HCT116 (cell line): ENCODE measurements at regions not wholly inside any gene's neighbourhood (a gene's known extent, or its start where the extent isn't known, plus 50 kb on each side); places are given as distances from the start of the nearest gene placed in this dataset.
A peak's percentile ranks its signal among the peaks of the same experiment; 100 is the strongest.

ENCODE experiments used
- ATAC-seq: fragments of 200-7000 bp; cut with Tn5 transposase; 2 replicates; pipeline ENCODE4 v1.9.1; 2020; ENCODE audit warnings: mild to moderate bottlenecking, moderate library complexity
- BruUV-seq: library from RNA; stranded (reverse); fragments of 400-500 nt; replicated peaks from 2 replicates; lab custom pipeline; 2021; lab: Mats Ljungman, UMichigan
- CTCF ChIA-PET: fragments of 300-600 bp; sonication (Branson Sonifier 250); formaldehyde crosslinking; loops from one replicate; lab custom pipeline; 2021; ENCODE audit warnings: antibody characterized with exemption; lab: Charles Lee
- POLR2A ChIA-PET: fragments of 300-600, 350-600 bp; sonication (Branson Sonifier 250); formaldehyde crosslinking; loops from one replicate; lab custom pipeline; 2021; ENCODE audit warnings: antibody characterized with exemption; lab: Charles Lee
- RAD21 ChIA-PET, 2 experiments: fragments of 300-600 bp; sonication (Branson Sonifier 250); formaldehyde crosslinking; loops; one replicate each; lab custom pipeline; 2023; ENCODE audit warnings: low total read pairs in 2 of 2; ENCODE audit not compliant: uncharacterized antibody in 2 of 2, unreplicated experiment in 2 of 2, low non-redundant PET in 1 of 2; lab: Charles Lee
- DNase-seq: peaks from one replicate; pipeline ENCODE4 v3.0.0-alpha.2; 2010; ENCODE audit warnings: low read depth, low spot score
- H2AFZ ChIP-seq: fragments of 200-600 bp; shearing (Covaris generic), sonication (generic); 2 replicates; pipeline ENCODE4 v1.6.1; 2017; ENCODE audit warnings: low read depth, mixed run types, mixed read lengths, antibody characterized with exemption, low read length; ENCODE audit not compliant: poor library complexity, severe bottlenecking
- H3K27ac ChIP-seq: 2 replicates; pipeline ENCODE4 v1.5.1; 2012; ENCODE audit warnings: low read depth, low read length
- H3K27me3 ChIP-seq: fragments of 200-600 bp; sonication (generic); 2 replicates; pipeline ENCODE4 v1.6.1; 2016; ENCODE audit warnings: mixed run types, low read length, mixed read lengths; ENCODE audit not compliant: insufficient read depth
- H3K36me3 ChIP-seq, 2 experiments: fragments of 200-500 bp in 1 of 2; fragments of 200-600 bp in 1 of 2; sonication (Bioruptor generic) in 1 of 2; sonication (generic) in 1 of 2; 2 replicates each; pipeline versions ENCODE4 v1.5.1 to v1.6.1; 2014 to 2016; ENCODE audit warnings: low read length in 2 of 2, inconsistent platforms in 1 of 2, mixed read lengths in 1 of 2, mixed run types in 1 of 2; ENCODE audit not compliant: insufficient read depth in 2 of 2, control insufficient read depth in 1 of 2
- H3K4me1 ChIP-seq, 2 experiments: fragments of 200-600 bp in 1 of 2; sonication (generic) in 1 of 2; 2 replicates each; pipeline versions ENCODE4 v1.5.1 to v1.6.1; 2012 to 2017; ENCODE audit warnings: low read length in 2 of 2, inconsistent platforms in 1 of 2, mild to moderate bottlenecking in 1 of 2, mixed read lengths in 1 of 2, mixed run types in 1 of 2, moderate library complexity in 1 of 2; ENCODE audit not compliant: insufficient read depth in 2 of 2, control insufficient read depth in 1 of 2
- H3K4me2 ChIP-seq: fragments of 200-600 bp; sonication (generic); 2 replicates; pipeline ENCODE4 v1.6.1; 2017; ENCODE audit warnings: mixed run types, low read length, mixed read lengths
- H3K4me3 ChIP-seq, 2 experiments: fragments of 200-600 bp in 1 of 2; sonication (generic) in 1 of 2; replicated peaks in 1 of 2; 2 replicates each; pipeline ENCODE4 v1.5.1; 2011 to 2016; ENCODE audit warnings: low read length in 2 of 2, control low read depth in 1 of 2, low read depth in 1 of 2, mild to moderate bottlenecking in 1 of 2, mixed read lengths in 1 of 2, mixed run types in 1 of 2
- H3K79me2 ChIP-seq: fragments of 200-600 bp; sonication (generic); 2 replicates; pipeline ENCODE4 v1.6.1; 2017; ENCODE audit warnings: mild to moderate bottlenecking, mixed run types, low read length, moderate library complexity, mixed read lengths; ENCODE audit not compliant: insufficient read depth
- H3K9ac ChIP-seq: fragments of 200-600 bp; sonication (generic); 2 replicates; pipeline ENCODE4 v1.6.1; 2016; ENCODE audit warnings: low read length, mixed read lengths
- H3K9me2 ChIP-seq: fragments of 200-600 bp; sonication (generic), shearing (Covaris generic); 2 replicates; pipeline ENCODE4 v1.6.1; 2017; ENCODE audit warnings: mixed run types, mild to moderate bottlenecking, moderate library complexity; ENCODE audit not compliant: insufficient read depth
- H3K9me3 ChIP-seq, 2 experiments: fragments of 200-500 bp in 1 of 2; fragments of 200-600 bp in 1 of 2; sonication (Bioruptor generic) in 1 of 2; sonication (generic) in 1 of 2; 2 replicates each; pipeline ENCODE4 v1.6.1; 2014 to 2017; ENCODE audit warnings: low read length in 2 of 2, mixed read lengths in 2 of 2, inconsistent platforms in 1 of 2, low read depth in 1 of 2, mild to moderate bottlenecking in 1 of 2, mixed run types in 1 of 2, moderate library complexity in 1 of 2; ENCODE audit not compliant: control insufficient read depth in 1 of 2, insufficient read depth in 1 of 2
- H4K20me1 ChIP-seq: fragments of 200-600 bp; sonication (generic), shearing (Covaris generic); 2 replicates; pipeline ENCODE4 v1.6.1; 2017; ENCODE audit warnings: mixed run types, mild to moderate bottlenecking, moderate library complexity; ENCODE audit not compliant: insufficient read depth
- CBX3 ChIP-seq: IDR thresholded peaks from 2 replicates; pipeline ENCODE4 v1.6.1; 2012; ENCODE audit warnings: low read depth
- CEBPB ChIP-seq: IDR thresholded peaks from 2 replicates; pipeline ENCODE4 v1.6.1; 2012; ENCODE audit warnings: low read depth
- CTCF ChIP-seq, 3 experiments: fragments of 200-600 bp in 1 of 3; sonication (generic) in 1 of 3; IDR thresholded peaks in 2 of 3; conservative IDR thresholded peaks in 1 of 3; 2 replicates each; pipeline ENCODE4 v1.5.1; 2012 to 2017; ENCODE audit warnings: low read depth in 2 of 3, low read length in 2 of 3, antibody characterized with exemption in 1 of 3, borderline replicate concordance in 1 of 3, control low read depth in 1 of 3, mild to moderate bottlenecking in 1 of 3, mixed read lengths in 1 of 3, mixed run types in 1 of 3, moderate library complexity in 1 of 3; ENCODE audit not compliant: insufficient read depth in 1 of 3
- MAX ChIP-seq: IDR thresholded peaks from 2 replicates; pipeline ENCODE4 v1.6.1; 2012
- RAD21 ChIP-seq: IDR thresholded peaks from 2 replicates; pipeline ENCODE4 v1.6.1; 2012; ENCODE audit warnings: low read depth, mild to moderate bottlenecking
- SIN3A ChIP-seq: IDR thresholded peaks from 2 replicates; pipeline ENCODE4 v1.6.1; 2012; ENCODE audit warnings: low read depth
- SRF ChIP-seq: IDR thresholded peaks from 2 replicates; pipeline ENCODE4 v1.6.1; 2012; ENCODE audit warnings: low read depth
- ZBTB33 ChIP-seq: IDR thresholded peaks from 2 replicates; pipeline ENCODE4 v1.6.1; 2011; ENCODE audit warnings: mild to moderate bottlenecking, low read length, moderate library complexity; ENCODE audit not compliant: insufficient replicate concordance; ENCODE audit errors: extremely low read depth
- intact Hi-C: fragments of 100-400 bp; cut with micrococcal nuclease; formaldehyde crosslinking; loops from 2 replicates; pipeline ENCODE4 v1.10.0; 2022

DNA sequence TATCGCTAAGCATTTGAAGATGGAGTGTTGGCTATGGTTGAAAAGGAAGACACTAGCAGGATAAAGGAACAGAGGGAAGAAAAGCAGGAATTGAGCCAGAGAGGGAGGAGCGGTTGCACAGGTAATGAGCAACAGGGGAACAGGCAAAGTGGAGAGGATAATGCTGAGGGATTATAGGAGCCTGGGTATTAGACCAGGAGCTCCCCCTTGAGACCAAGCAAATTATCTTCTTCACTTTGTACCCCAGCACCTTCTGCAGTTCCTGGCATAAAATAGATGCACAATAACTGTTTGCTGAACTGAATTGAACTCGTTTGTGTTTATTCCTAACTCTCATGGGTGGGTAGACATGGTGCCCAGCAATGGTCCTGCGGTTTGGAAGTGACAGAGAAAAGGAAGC is 54.6 kb upstream of the OR5P2 start:
- H3K4me2 ChIP-seq, result no peak overlapping the region
- H3K36me3 ChIP-seq, result no peaks in the 10 kb centered on the region
- no peaks in the 10 kb centered on the region for H3K9me2 ChIP-seq
- no TSS peak for BruUV-seq
- H3K9ac ChIP-seq, result no peak overlapping the region
- H3K79me2 ChIP-seq, result no peaks in the 10 kb centered on the region
- POLR2A ChIA-PET, result no interaction called here
- H2AFZ ChIP-seq, result no peak overlapping the region
- ATAC-seq, result peak; percentile 88
- intact Hi-C loops, result no loop called here
- peak; percentile 21 to 29 (median 27); a peak in 4 of 6 replicates for TF ChIP-seq CTCF (IDR thresholded peaks at IDR 0.05 in 2 of 3, conservative IDR thresholded peaks at IDR 0.05 in 1 of 3; ENCODE audit: borderline replicate concordance in 1 of 3, insufficient read depth in 1 of 3, low read depth in 2 of 3, low read length in 2 of 3)
- no peak for TF ChIP-seq SRF
- peak; percentile 44 for TF ChIP-seq RAD21
- no peak for TF ChIP-seq MAX
- no peak for TF ChIP-seq SIN3A
- TF ChIP-seq, all 23 proteins: peak for 2
- peaks cover 63% of the 10 kb centered on the region for H3K27me3 ChIP-seq
- no peak overlapping the region for H3K4me3 ChIP-seq
- no peaks in the 10 kb centered on the region for H3K9me3 ChIP-seq
- RAD21 ChIA-PET, result no interaction called here
- no peaks in the 10 kb centered on the region for H4K20me1 ChIP-seq
- CTCF ChIA-PET, result no interaction called here
- H3K27ac ChIP-seq, result no peak overlapping the region
- peak; percentile 8 for DNase-seq
- no peaks in the 10 kb centered on the region for H3K4me1 ChIP-seq

DNA sequence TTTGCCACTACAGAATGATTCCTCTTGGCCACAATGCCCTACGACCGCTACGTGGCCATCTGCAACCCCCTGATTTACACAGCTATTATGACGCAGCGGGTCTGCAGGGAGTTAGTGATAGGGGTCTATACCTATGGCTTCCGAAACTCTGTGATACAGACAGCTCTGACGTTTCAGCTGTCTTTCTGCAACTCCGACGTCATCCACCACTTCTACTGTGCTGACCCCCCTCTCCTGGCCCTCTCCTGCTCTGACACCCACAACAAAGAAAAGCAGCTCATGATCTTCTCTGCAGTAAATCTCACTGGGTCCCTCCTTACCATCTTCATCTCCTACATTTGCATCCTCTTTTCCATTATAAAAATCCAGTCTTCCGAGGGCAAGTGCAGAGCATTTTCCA is 52.3 kb upstream of the OR5P2 start:
- RAD21 ChIA-PET, result no interaction called here
- Histone ChIP-seq H3K9me3 (no peaks in the 10 kb centered on the region), H3K9me2 (no peaks in the 10 kb centered on the region; the same call in 1 of the 2 replicates), H3K4me1 (no peaks in the 10 kb centered on the region), H2AFZ (no peak overlapping the region), H3K27ac (no peak overlapping the region), H3K4me2 (no peak overlapping the region), H3K36me3 (no peaks in the 10 kb centered on the region), H4K20me1 (no peaks in the 10 kb centered on the region), H3K27me3 (peaks cover 50% of the 10 kb centered on the region), H3K79me2 (no peaks in the 10 kb centered on the region), H3K4me3 (no peak overlapping the region), H3K9ac (no peak overlapping the region)
- no peak for DNase-seq
- no peak for ATAC-seq
- BruUV-seq, result no TSS peak
- TF ChIP-seq ZBTB33, result no peak
- no peak for TF ChIP-seq SIN3A
- no peak for TF ChIP-seq RAD21
- no peak for TF ChIP-seq SRF
- no peak for TF ChIP-seq CBX3
- no peak for TF ChIP-seq CEBPB
- intact Hi-C loops, result no loop called here
- POLR2A ChIA-PET, result no interaction called here
- CTCF ChIA-PET, result no interaction called here
